Neuronal stem cell (in vitro differentiated cells): ENCODE measurements at regions not wholly inside any gene's neighbourhood (a gene's known extent, or its start where the extent isn't known, plus 50 kb on each side); places are given as distances from the start of the nearest gene placed in this dataset.

ENCODE experiments used
- DNase-seq: peaks from one replicate; pipeline ENCODE4 v3.0.0-alpha.2; 2013; ENCODE audit warnings: low spot score
- H2AFZ ChIP-seq: one replicate; pipeline ENCODE4 v1.6.1; 2013; ENCODE audit warnings: mild to moderate bottlenecking, low read length, inconsistent platforms
- H2AK5ac ChIP-seq: 2 replicates; pipeline ENCODE4 v1.6.1; 2013; ENCODE audit warnings: low read depth, mild to moderate bottlenecking, inconsistent platforms, low read length, moderate library complexity, mixed read lengths
- H2BK120ac ChIP-seq: 2 replicates; pipeline ENCODE4 v1.6.1; 2013; ENCODE audit warnings: low read depth, mild to moderate bottlenecking, inconsistent platforms, low read length, moderate library complexity, mixed read lengths
- H2BK12ac ChIP-seq: one replicate; pipeline ENCODE4 v1.6.1; 2013; ENCODE audit warnings: low read length, inconsistent platforms
- H2BK15ac ChIP-seq: 2 replicates; pipeline ENCODE4 v1.6.1; 2013; ENCODE audit warnings: mild to moderate bottlenecking, low read length, inconsistent platforms, mixed read lengths
- H2BK5ac ChIP-seq: one replicate; pipeline ENCODE4 v1.6.1; 2013; ENCODE audit warnings: inconsistent platforms, mild to moderate bottlenecking, low read length, moderate library complexity
- H3K14ac ChIP-seq: one replicate; pipeline ENCODE4 v1.6.1; 2013; ENCODE audit warnings: low read length, inconsistent platforms
- H3K18ac ChIP-seq: 2 replicates; pipeline ENCODE4 v1.6.1; 2013; ENCODE audit warnings: low read length, inconsistent platforms
- H3K23ac ChIP-seq: 2 replicates; pipeline ENCODE4 v1.6.1; 2013; ENCODE audit warnings: low read depth, mild to moderate bottlenecking, mixed read lengths, low read length, inconsistent platforms; ENCODE audit not compliant: poor library complexity
- H3K27ac ChIP-seq: replicated peaks from 3 replicates; pipeline ENCODE4 v1.5.1; 2013; ENCODE audit warnings: low read length, inconsistent platforms
- H3K27me3 ChIP-seq, 3 experiments: 2 replicates each; pipeline ENCODE4 v1.6.1; 2013; ENCODE audit warnings: low read length in 3 of 3, mild to moderate bottlenecking in 2 of 3, inconsistent platforms in 1 of 3, low read depth in 1 of 3, mixed read lengths in 1 of 3, moderate library complexity in 1 of 3; ENCODE audit not compliant: control insufficient read depth in 3 of 3, insufficient read depth in 3 of 3
- H3K36me3 ChIP-seq, 2 donors: replicated peaks in 1 of 2; 2 replicates each; pipeline ENCODE4 v1.6.1; 2013; ENCODE audit warnings: low read length in 2 of 2; ENCODE audit not compliant: control insufficient read depth in 2 of 2, insufficient read depth in 2 of 2
- H3K4ac ChIP-seq: 2 replicates; pipeline ENCODE4 v1.6.1; 2013; ENCODE audit warnings: inconsistent platforms, mild to moderate bottlenecking, low read length, moderate library complexity
- H3K4me1 ChIP-seq, 2 donors: 1 replicate in 1 of 2; 2 replicates in 1 of 2; pipeline ENCODE4 v1.6.1; 2013; ENCODE audit warnings: low read length in 2 of 2, low read depth in 1 of 2; ENCODE audit not compliant: control insufficient read depth in 2 of 2, insufficient read depth in 1 of 2
- H3K4me2 ChIP-seq: one replicate; pipeline ENCODE4 v1.6.1; 2013; ENCODE audit warnings: mild to moderate bottlenecking, low read length, inconsistent platforms; ENCODE audit not compliant: insufficient read depth, poor library complexity, severe bottlenecking
- H3K4me3 ChIP-seq, 2 donors: 2 replicates each; pipeline ENCODE4 v1.5.1; 2013; ENCODE audit warnings: low read length in 2 of 2, mild to moderate bottlenecking in 2 of 2, inconsistent platforms in 1 of 2, moderate library complexity in 1 of 2
- H3K79me1 ChIP-seq: one replicate; pipeline ENCODE4 v1.6.1; 2013; ENCODE audit warnings: low read depth, mild to moderate bottlenecking, inconsistent platforms, low read length, moderate library complexity
- H3K9ac ChIP-seq: one replicate; pipeline ENCODE4 v1.6.1; 2013; ENCODE audit warnings: mild to moderate bottlenecking, low read depth, low read length, inconsistent platforms; ENCODE audit not compliant: poor library complexity
- H3K9me3 ChIP-seq, 2 donors: replicated peaks in 1 of 2; 2 replicates each; pipeline versions ENCODE3 to v1.6.1; 2013; ENCODE audit warnings: low read length in 2 of 2, mild to moderate bottlenecking in 2 of 2, inconsistent platforms in 1 of 2, low read depth in 1 of 2, mixed read lengths in 1 of 2, moderate library complexity in 1 of 2; ENCODE audit not compliant: control insufficient read depth in 2 of 2, insufficient read depth in 1 of 2
- H4K8ac ChIP-seq: one replicate; pipeline ENCODE4 v1.6.1; 2013; ENCODE audit warnings: low read depth, mild to moderate bottlenecking, inconsistent platforms, low read length, moderate library complexity
- H4K91ac ChIP-seq: one replicate; pipeline ENCODE4 v1.6.1; 2013; ENCODE audit warnings: low read length, low read depth, mild to moderate bottlenecking, inconsistent platforms; ENCODE audit not compliant: poor library complexity
- whole genome bisulfite sequencing, 2 donors: extraction: QIAGEN DNeasy Blood & Tissue Kit; methylation state at CpG; one replicate each; pipeline ENCODE4 v1.1.7; 2013; ENCODE audit warnings: missing lambda C conversion rate in 2 of 2, mixed read lengths in 1 of 2; ENCODE audit not compliant: insufficient read length in 2 of 2, insufficient replicate concordance in 1 of 2; ENCODE audit errors: extremely low coverage in 2 of 2; 5-methylcytosine and 5-hydroxymethylcytosine counted together

DNA sequence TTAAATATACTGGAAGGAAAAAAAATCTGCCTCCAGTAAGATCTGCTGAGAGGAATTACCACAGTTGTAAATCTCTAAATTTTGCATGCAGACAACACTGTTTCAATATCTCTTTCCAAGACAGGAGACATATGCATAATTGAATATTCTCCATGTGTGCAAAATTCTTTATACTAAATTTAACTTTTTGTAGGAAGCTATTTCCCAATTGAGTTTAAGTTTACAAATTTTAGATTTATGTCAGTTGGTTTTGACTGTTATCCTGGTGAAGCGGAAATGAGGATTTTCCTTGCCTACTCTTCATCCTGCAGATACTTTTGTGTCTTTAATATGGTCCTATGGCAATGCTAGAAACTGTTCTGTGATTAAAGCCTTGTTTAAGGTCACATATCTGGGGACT lies 1352.9 kb downstream of the FSTL5 start:
- no peak overlapping the region for H2BK12ac ChIP-seq
- H3K36me3 ChIP-seq: no peaks in the 10 kb centered on the region
- no CpG with 5 or more reads among the region's 1 CpG for WGBS, 2 donors
- H2BK5ac ChIP-seq: no peak overlapping the region
- no peak for DNase-seq
- H2AFZ ChIP-seq: no peak overlapping the region
- H3K9me3 ChIP-seq: no peaks in the 10 kb centered on the region
- H3K27ac ChIP-seq: no peak overlapping the region
- H2AK5ac ChIP-seq: no peak overlapping the region
- no peaks in the 10 kb centered on the region for H3K4me1 ChIP-seq
- H3K4me2 ChIP-seq: no peak overlapping the region
- H3K4me3 ChIP-seq: no peak overlapping the region
- no peaks in the 10 kb centered on the region for H3K79me1 ChIP-seq
- no peaks in the 10 kb centered on the region for H3K27me3 ChIP-seq
- H3K9ac ChIP-seq: no peak overlapping the region
- no peak overlapping the region for H2BK15ac ChIP-seq
- H3K23ac ChIP-seq: no peak overlapping the region
- no peak overlapping the region for H3K14ac ChIP-seq
- H4K8ac ChIP-seq: no peak overlapping the region
- no peak overlapping the region for H3K4ac ChIP-seq
- H4K91ac ChIP-seq: no peak overlapping the region
- no peak overlapping the region for H2BK120ac ChIP-seq
- H3K18ac ChIP-seq: no peak overlapping the region

GRCh38 chr4:160811956-160812355 lies 1351.8 kb downstream of the FSTL5 start:
- no peak overlapping the region for H3K14ac ChIP-seq
- no peak for DNase-seq
- H3K9me3 ChIP-seq: no peaks in the 10 kb centered on the region
- no peak overlapping the region for H2BK120ac ChIP-seq
- H2BK5ac ChIP-seq: no peak overlapping the region
- H3K4me1 ChIP-seq: no peaks in the 10 kb centered on the region
- H3K4ac ChIP-seq: no peak overlapping the region
- no peak overlapping the region for H2AK5ac ChIP-seq
- no peak overlapping the region for H3K18ac ChIP-seq
- H3K9ac ChIP-seq: no peak overlapping the region
- no peak overlapping the region for H3K4me3 ChIP-seq
- no peak overlapping the region for H3K27ac ChIP-seq
- H3K27me3 ChIP-seq: no peaks in the 10 kb centered on the region
- H3K4me2 ChIP-seq: no peak overlapping the region
- no peak overlapping the region for H3K23ac ChIP-seq
- H2AFZ ChIP-seq: no peak overlapping the region
- no peaks in the 10 kb centered on the region for H3K79me1 ChIP-seq
- no peak overlapping the region for H4K91ac ChIP-seq
- no peak overlapping the region for H2BK12ac ChIP-seq
- H2BK15ac ChIP-seq: no peak overlapping the region
- H4K8ac ChIP-seq: no peak overlapping the region
- H3K36me3 ChIP-seq: no peaks in the 10 kb centered on the region

DNA sequence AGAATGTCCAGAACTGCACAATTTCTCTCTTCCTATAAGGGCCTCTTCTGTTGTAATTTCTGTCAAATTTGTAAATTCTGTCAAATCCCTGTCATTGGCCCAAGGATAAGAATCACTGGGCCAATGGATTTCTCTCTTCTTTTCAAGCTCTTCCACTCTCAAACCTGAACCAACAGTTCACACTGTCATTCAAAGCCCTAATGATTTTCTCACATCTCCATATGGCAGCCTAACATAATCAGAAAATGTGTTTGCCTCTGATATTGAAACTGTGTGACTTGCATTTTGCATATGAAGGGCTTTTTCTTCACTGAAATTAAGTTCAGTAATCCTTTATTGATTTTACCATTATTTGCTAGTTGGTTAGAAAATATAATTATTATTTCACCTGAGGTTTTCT lies 1349.1 kb downstream of the FSTL5 start:
- Histone ChIP-seq H2BK5ac (no peak overlapping the region), H3K4me3 (no peak overlapping the region), H3K9ac (no peak overlapping the region), H2BK15ac (no peak overlapping the region), H2BK120ac (no peak overlapping the region), H3K4me1 (no peaks in the 10 kb centered on the region), H3K14ac (no peak overlapping the region), H2BK12ac (no peak overlapping the region), H3K79me1 (no peaks in the 10 kb centered on the region), H2AK5ac (no peak overlapping the region), H3K4ac (no peak overlapping the region), H3K18ac (no peak overlapping the region), H3K36me3 (no peaks in the 10 kb centered on the region), H3K9me3 (no peaks in the 10 kb centered on the region), H3K27me3 (no peaks in the 10 kb centered on the region), H3K4me2 (no peak overlapping the region), H4K8ac (no peak overlapping the region), H3K23ac (no peak overlapping the region), H4K91ac (no peak overlapping the region), H2AFZ (no peak overlapping the region), H3K27ac (no peak overlapping the region)
- no peak for DNase-seq

DNA sequence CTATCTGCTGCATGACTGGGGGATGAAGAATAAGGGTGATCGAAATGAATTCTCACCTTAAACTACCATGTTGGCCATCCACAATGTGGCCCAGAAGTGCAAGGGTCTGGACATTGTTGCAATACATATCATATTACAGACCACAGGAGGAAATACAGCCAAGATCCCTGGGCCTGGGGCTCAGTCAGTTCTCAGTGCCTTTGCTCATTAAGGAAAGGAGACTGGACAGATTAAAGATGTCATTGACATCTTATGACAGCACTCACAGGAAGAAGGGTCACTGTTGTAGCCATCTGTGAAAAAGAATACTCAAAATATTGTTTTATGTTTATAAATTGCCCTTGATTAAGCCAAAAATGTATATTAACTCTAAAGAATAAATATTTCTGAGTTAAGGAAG lies 1345.2 kb downstream of the FSTL5 start:
- no peaks in the 10 kb centered on the region for H3K27me3 ChIP-seq
- no peak overlapping the region for H3K4me3 ChIP-seq
- no CpG with 5 or more reads among the region's 1 CpG for WGBS, 2 donors
- no peak overlapping the region for H2BK15ac ChIP-seq
- H4K8ac ChIP-seq: no peak overlapping the region
- no peak overlapping the region for H3K4me2 ChIP-seq
- H3K18ac ChIP-seq: no peak overlapping the region
- H3K36me3 ChIP-seq: no peaks in the 10 kb centered on the region
- H2BK12ac ChIP-seq: no peak overlapping the region
- H2BK120ac ChIP-seq: no peak overlapping the region
- no peak overlapping the region for H3K4ac ChIP-seq
- H2AK5ac ChIP-seq: no peak overlapping the region
- H3K27ac ChIP-seq: no peak overlapping the region
- H2BK5ac ChIP-seq: no peak overlapping the region
- no peak overlapping the region for H3K14ac ChIP-seq
- no peaks in the 10 kb centered on the region for H3K79me1 ChIP-seq
- no peaks in the 10 kb centered on the region for H3K9me3 ChIP-seq
- DNase-seq: no peak
- no peak overlapping the region for H2AFZ ChIP-seq
- H3K23ac ChIP-seq: no peak overlapping the region
- H4K91ac ChIP-seq: no peak overlapping the region
- no peaks in the 10 kb centered on the region for H3K4me1 ChIP-seq
- H3K9ac ChIP-seq: no peak overlapping the region
